DOHH2 (cell line): ENCODE measurements at regions not wholly inside any gene's neighbourhood (a gene's known extent, or its start where the extent isn't known, plus 50 kb on each side); places are given as distances from the start of the nearest gene placed in this dataset.

Experiments
- H3F3A ChIP-seq: fragments of 200-600 bp; sonication (generic), shearing (Covaris generic); 2 replicates; pipeline ENCODE4 v1.6.0; 2016; ENCODE audit warnings: antibody characterized with exemption, mild to moderate bottlenecking; ENCODE audit not compliant: control insufficient read depth, insufficient read depth
- H3K27ac ChIP-seq: fragments of 200-600 bp; sonication (generic); 2 replicates; pipeline ENCODE4 v1.5.1; 2014; ENCODE audit warnings: low read depth, mild to moderate bottlenecking, low read length, moderate library complexity
- H3K27me3 ChIP-seq: fragments of 200-600 bp; sonication (generic); 2 replicates; pipeline ENCODE4 v1.6.1; 2014; ENCODE audit warnings: mild to moderate bottlenecking, low read length, mixed read lengths; ENCODE audit not compliant: control insufficient read depth
- H3K36me3 ChIP-seq: fragments of 200-600 bp; sonication (generic); 2 replicates; pipeline ENCODE4 v1.6.1; 2014; ENCODE audit warnings: mild to moderate bottlenecking, low read length, moderate library complexity, mixed read lengths; ENCODE audit not compliant: control insufficient read depth
- H3K4me1 ChIP-seq: fragments of 200-600 bp; sonication (generic); 2 replicates; pipeline ENCODE4 v1.6.1; 2014; ENCODE audit warnings: mild to moderate bottlenecking, low read length, mixed read lengths; ENCODE audit not compliant: control insufficient read depth
- H3K4me2 ChIP-seq: fragments of 200-600 bp; sonication (generic); 2 replicates; pipeline ENCODE4 v1.6.0; 2014; ENCODE audit warnings: mild to moderate bottlenecking, low read length, moderate library complexity
- H3K4me3 ChIP-seq: fragments of 200-600 bp; sonication (generic); 2 replicates; pipeline ENCODE4 v1.5.1; 2014; ENCODE audit warnings: mild to moderate bottlenecking, low read length, mixed read lengths
- H3K79me2 ChIP-seq: fragments of 200-600 bp; sonication (generic); 2 replicates; pipeline ENCODE4 v1.6.1; 2014; ENCODE audit warnings: mild to moderate bottlenecking, low read length, mixed read lengths; ENCODE audit not compliant: control insufficient read depth
- H3K9me2 ChIP-seq: fragments of 200-600 bp; sonication (generic); replicated peaks from 2 replicates; pipeline ENCODE4 v1.6.1; 2014; ENCODE audit warnings: mild to moderate bottlenecking, low read length, mixed read lengths; ENCODE audit not compliant: control insufficient read depth
- H3K9me3 ChIP-seq: fragments of 200-600 bp; sonication (generic); 2 replicates; pipeline ENCODE4 v1.6.1; 2014; ENCODE audit warnings: antibody characterized with exemption, low read length, mixed read lengths; ENCODE audit not compliant: control insufficient read depth, insufficient read depth
- H4K20me1 ChIP-seq: fragments of 200-600 bp; sonication (generic); 2 replicates; pipeline ENCODE4 v1.6.0; 2014; ENCODE audit warnings: low read depth, mild to moderate bottlenecking, antibody characterized with exemption, low read length, moderate library complexity; ENCODE audit not compliant: control insufficient read depth, insufficient read depth
- EZH2phosphoT487 ChIP-seq: fragments of 200-600 bp; sonication (generic); IDR thresholded peaks from 2 replicates; pipeline ENCODE4 v1.6.1; 2017; ENCODE audit warnings: borderline replicate concordance, mild to moderate bottlenecking, antibody characterized with exemption, low read length, moderate library complexity, mixed read lengths
- TF ChIP-seq, protein P1 (sequence below): fragments of 200-600 bp; sonication (generic); IDR thresholded peaks from one replicate; pipeline ENCODE4 v1.5.1; 2014; ENCODE audit warnings: antibody characterized with exemption, mild to moderate bottlenecking, low read depth, low read length; ENCODE audit not compliant: poor library complexity, severe bottlenecking

DNA sequence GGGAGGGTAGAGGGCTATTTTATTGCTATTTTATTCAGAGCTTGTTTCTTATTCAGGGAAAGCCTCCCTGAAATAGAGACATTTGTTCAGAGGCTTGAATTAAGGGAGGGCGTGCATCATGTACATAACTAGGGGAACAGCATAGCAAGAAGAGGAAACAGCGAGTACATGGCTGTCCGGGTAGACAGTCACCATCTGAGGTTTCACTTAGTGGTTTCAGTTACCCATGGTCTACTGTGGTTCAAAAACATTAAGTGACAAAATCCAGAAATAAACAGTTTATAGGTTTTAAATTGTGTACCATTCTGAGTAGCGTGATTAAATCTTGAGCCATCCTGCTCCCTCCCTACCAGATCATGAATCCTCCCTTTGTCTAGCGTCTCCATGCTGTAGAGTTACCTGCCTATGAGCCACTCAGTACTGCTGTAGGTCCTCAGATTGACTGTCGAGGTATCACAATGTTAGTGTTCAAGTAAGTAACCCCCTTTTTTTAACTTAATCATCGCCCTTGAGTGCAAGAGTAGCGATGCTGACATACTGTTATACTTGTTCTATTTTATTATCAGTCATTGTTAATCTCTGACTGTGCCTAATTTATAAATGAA, 791.5 kb downstream of the TFAP2A start:
- no peaks in the 10 kb centered on the region for H4K20me1 ChIP-seq
- no peak overlapping the region for H3K27ac ChIP-seq
- no peaks in the 10 kb centered on the region for H3K4me1 ChIP-seq
- no peaks in the 10 kb centered on the region for H3K36me3 ChIP-seq
- no peaks in the 10 kb centered on the region for H3F3A ChIP-seq
- TF ChIP-seq, protein P1, sequence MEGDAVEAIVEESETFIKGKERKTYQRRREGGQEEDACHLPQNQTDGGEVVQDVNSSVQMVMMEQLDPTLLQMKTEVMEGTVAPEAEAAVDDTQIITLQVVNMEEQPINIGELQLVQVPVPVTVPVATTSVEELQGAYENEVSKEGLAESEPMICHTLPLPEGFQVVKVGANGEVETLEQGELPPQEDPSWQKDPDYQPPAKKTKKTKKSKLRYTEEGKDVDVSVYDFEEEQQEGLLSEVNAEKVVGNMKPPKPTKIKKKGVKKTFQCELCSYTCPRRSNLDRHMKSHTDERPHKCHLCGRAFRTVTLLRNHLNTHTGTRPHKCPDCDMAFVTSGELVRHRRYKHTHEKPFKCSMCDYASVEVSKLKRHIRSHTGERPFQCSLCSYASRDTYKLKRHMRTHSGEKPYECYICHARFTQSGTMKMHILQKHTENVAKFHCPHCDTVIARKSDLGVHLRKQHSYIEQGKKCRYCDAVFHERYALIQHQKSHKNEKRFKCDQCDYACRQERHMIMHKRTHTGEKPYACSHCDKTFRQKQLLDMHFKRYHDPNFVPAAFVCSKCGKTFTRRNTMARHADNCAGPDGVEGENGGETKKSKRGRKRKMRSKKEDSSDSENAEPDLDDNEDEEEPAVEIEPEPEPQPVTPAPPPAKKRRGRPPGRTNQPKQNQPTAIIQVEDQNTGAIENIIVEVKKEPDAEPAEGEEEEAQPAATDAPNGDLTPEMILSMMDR = no peak
- no peak for TF ChIP-seq EZH2phosphoT487
- no peaks in the 10 kb centered on the region for H3K27me3 ChIP-seq
- H3K9me2 ChIP-seq = no peaks in the 10 kb centered on the region
- H3K79me2 ChIP-seq = no peaks in the 10 kb centered on the region
- H3K9me3 ChIP-seq = no peaks in the 10 kb centered on the region
- H3K4me2 ChIP-seq = no peak overlapping the region
- no peak overlapping the region for H3K4me3 ChIP-seq

DNA sequence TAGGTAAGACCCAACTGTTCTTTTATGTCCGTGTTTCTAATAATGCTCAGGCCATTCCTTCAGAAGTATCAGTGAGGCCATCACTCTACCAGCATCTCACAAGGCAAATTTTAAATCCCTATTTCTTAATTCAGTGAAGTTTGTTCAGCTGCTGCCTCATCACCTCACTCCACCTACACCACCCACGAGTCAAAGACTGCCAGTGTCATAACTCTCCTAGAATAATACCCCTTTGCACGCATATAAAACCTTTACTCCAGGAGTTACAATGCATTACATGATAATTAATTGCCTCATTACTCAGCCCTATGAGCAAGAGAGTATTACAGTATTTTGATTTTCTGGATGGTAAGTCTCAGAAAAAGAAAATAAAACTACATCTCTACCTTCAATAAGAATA, 793.6 kb downstream of the TFAP2A start:
- Histone ChIP-seq H3F3A (no peaks in the 10 kb centered on the region), H3K9me2 (no peaks in the 10 kb centered on the region), H3K4me2 (no peak overlapping the region), H3K36me3 (no peaks in the 10 kb centered on the region), H4K20me1 (no peaks in the 10 kb centered on the region), H3K4me3 (no peak overlapping the region), H3K27me3 (no peaks in the 10 kb centered on the region), H3K4me1 (no peaks in the 10 kb centered on the region), H3K79me2 (no peaks in the 10 kb centered on the region), H3K9me3 (no peaks in the 10 kb centered on the region), H3K27ac (no peak overlapping the region)
- TF ChIP-seq, protein P1 = no peak
- no peak for TF ChIP-seq EZH2phosphoT487

DNA sequence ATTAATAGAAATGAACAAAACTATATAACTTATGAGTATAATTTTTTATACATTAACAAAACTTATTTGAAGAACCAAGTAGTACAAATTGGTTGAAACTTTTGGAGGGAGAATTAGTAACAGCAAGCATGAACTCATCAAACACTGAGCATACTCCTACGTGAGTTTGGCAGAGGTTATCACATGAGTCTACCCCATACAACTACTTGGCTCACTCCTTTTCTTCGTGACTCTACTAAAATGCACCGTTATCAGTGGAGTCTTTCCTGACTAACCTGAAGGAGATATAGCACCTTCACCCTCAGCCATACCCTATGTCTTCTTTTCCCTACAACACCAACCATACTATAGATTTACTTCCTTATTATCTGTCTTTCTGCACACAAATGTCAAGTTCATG, 794.2 kb downstream of the TFAP2A start:
- H3F3A ChIP-seq = no peaks in the 10 kb centered on the region
- H3K27ac ChIP-seq = no peak overlapping the region
- no peaks in the 10 kb centered on the region for H3K36me3 ChIP-seq
- no peak for TF ChIP-seq EZH2phosphoT487
- TF ChIP-seq, protein P1 = no peak
- H3K4me1 ChIP-seq = no peaks in the 10 kb centered on the region
- no peaks in the 10 kb centered on the region for H3K9me2 ChIP-seq
- H3K27me3 ChIP-seq = no peaks in the 10 kb centered on the region
- H3K79me2 ChIP-seq = no peaks in the 10 kb centered on the region
- no peaks in the 10 kb centered on the region for H3K9me3 ChIP-seq
- no peak overlapping the region for H3K4me2 ChIP-seq
- H3K4me3 ChIP-seq = no peak overlapping the region
- no peaks in the 10 kb centered on the region for H4K20me1 ChIP-seq
